ENCODE measurements at regions not wholly inside any gene's neighbourhood (a gene's known extent, or its start where the extent isn't known, plus 50 kb on each side); places are given as distances from the start of the nearest gene placed in this dataset.

DNA sequence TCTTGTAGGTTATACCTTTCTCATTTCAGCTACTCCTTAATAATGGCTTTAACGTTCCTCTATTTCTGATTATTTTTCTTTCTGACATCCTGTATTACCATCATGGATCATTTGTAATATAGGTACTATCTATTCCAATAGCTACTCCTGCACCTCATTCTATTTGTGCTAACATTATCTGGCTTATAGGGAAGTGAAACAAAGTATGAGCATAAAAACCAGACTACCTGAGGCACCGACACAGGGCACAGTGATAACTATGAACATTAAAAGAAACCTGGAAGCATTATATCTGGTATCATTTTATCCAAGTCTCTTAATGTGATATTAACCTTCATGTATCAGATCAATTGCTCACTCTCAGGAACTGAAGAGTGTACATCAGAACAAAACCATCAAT is 407.3 kb downstream of the DMRT2 start:
- ChIA-PET POLR2A (ENCODE audit: unreplicated experiment) (no interaction called here), CTCF (no interaction called here)
- Histone ChIP-seq H4K20me1 (ENCODE audit: low read length) (no peaks in the 10 kb centered on the region), H3K79me2 (ENCODE audit: low read length) (no peaks in the 10 kb centered on the region), H3K27ac (ENCODE audit: low read length) (no peak overlapping the region), H3K27me3 (ENCODE audit: low read length) (no peaks in the 10 kb centered on the region), H3F3A (ENCODE audit: low read length, unreplicated experiment) (no peaks in the 10 kb centered on the region), H3K4me1 (ENCODE audit: insufficient read depth, low read length) (peaks cover 11% of the 10 kb centered on the region), H2AFZ (ENCODE audit: low read length) (no peak overlapping the region), H3K4me3 (ENCODE audit: low read length) (no peak overlapping the region), H3K9me3 (ENCODE audit: low read length) (no peaks in the 10 kb centered on the region), H3K9me2 (replicated peaks; ENCODE audit: low read length) (no peaks in the 10 kb centered on the region), H3K36me3 (ENCODE audit: low read depth, low read length) (no peaks in the 10 kb centered on the region), H3K4me2 (ENCODE audit: low read length) (no peak overlapping the region), H3K9ac (ENCODE audit: low read length) (no peak overlapping the region)
- BruUV-seq (replicated peaks) = no TSS peak
- DNase-seq (no peak), ATAC-seq (no peak)
- intact Hi-C loops (cut with micrococcal nuclease) = no loop called here
- TF ChIP-seq EZH2phosphoT487 (IDR thresholded peaks at IDR 0.05; ENCODE audit: borderline replicate concordance, low read length) = no peak
- TF ChIP-seq EZH2 (IDR thresholded peaks at IDR 0.05; ENCODE audit: low read length, unreplicated experiment) = no peak
- TF ChIP-seq, protein P1, sequence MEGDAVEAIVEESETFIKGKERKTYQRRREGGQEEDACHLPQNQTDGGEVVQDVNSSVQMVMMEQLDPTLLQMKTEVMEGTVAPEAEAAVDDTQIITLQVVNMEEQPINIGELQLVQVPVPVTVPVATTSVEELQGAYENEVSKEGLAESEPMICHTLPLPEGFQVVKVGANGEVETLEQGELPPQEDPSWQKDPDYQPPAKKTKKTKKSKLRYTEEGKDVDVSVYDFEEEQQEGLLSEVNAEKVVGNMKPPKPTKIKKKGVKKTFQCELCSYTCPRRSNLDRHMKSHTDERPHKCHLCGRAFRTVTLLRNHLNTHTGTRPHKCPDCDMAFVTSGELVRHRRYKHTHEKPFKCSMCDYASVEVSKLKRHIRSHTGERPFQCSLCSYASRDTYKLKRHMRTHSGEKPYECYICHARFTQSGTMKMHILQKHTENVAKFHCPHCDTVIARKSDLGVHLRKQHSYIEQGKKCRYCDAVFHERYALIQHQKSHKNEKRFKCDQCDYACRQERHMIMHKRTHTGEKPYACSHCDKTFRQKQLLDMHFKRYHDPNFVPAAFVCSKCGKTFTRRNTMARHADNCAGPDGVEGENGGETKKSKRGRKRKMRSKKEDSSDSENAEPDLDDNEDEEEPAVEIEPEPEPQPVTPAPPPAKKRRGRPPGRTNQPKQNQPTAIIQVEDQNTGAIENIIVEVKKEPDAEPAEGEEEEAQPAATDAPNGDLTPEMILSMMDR (conservative IDR thresholded peaks at IDR 0.05; ENCODE audit: low read depth, low read length) = no peak

DNA sequence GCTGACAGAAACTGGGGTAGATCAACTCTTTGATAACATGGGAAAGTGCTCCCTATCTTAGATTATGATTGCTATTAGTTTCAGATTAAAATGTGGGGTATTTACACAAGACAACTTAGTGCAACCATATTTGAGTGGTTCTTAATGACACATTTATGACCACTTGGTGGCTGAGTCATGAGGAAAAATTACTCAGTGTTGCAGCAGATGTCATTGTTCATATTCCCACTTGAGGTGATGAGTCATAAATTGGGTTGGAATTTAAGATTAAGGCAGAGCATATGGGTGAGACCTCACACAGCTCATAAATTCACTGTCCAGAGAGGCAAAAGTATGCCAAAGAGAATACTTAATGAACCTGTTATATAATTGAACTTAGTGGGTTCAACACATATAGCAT is 408.3 kb downstream of the DMRT2 start:
- Histone ChIP-seq H3K4me2 (ENCODE audit: low read length) (peak overlapping the region; percentile 24; the same call in 1 of the 2 replicates), H3K27ac (ENCODE audit: low read length) (peak overlapping the region; percentile 52), H2AFZ (ENCODE audit: low read length) (no peak overlapping the region), H3K9ac (ENCODE audit: low read length) (no peak overlapping the region), H3K79me2 (ENCODE audit: low read length) (no peaks in the 10 kb centered on the region), H3K27me3 (ENCODE audit: low read length) (no peaks in the 10 kb centered on the region), H3K36me3 (ENCODE audit: low read depth, low read length) (no peaks in the 10 kb centered on the region), H3F3A (ENCODE audit: low read length, unreplicated experiment) (no peaks in the 10 kb centered on the region), H4K20me1 (ENCODE audit: low read length) (no peaks in the 10 kb centered on the region), H3K9me3 (ENCODE audit: low read length) (no peaks in the 10 kb centered on the region), H3K4me3 (ENCODE audit: low read length) (no peak overlapping the region), H3K4me1 (ENCODE audit: insufficient read depth, low read length) (peaks cover 19% of the 10 kb centered on the region), H3K9me2 (replicated peaks; ENCODE audit: low read length) (no peaks in the 10 kb centered on the region)
- POLR2A ChIA-PET (ENCODE audit: unreplicated experiment) = no interaction called here
- CTCF ChIA-PET = interaction anchor here (0.6 kb wide), 1 partner anchor 647 kb away, joined by 4 read pairs; no protein-coding TSS in a partner anchor
- peak; percentile 91 for DNase-seq
- no TSS peak for BruUV-seq (replicated peaks)
- peak; percentile 77 for ATAC-seq
- intact Hi-C loops (cut with micrococcal nuclease) = no loop called here
- TF ChIP-seq EZH2phosphoT487 (IDR thresholded peaks at IDR 0.05; ENCODE audit: borderline replicate concordance, low read length) = no peak
- TF ChIP-seq, protein P1 (conservative IDR thresholded peaks at IDR 0.05; ENCODE audit: low read depth, low read length) = no peak
- no peak for TF ChIP-seq EZH2 (IDR thresholded peaks at IDR 0.05; ENCODE audit: low read length, unreplicated experiment)

DNA sequence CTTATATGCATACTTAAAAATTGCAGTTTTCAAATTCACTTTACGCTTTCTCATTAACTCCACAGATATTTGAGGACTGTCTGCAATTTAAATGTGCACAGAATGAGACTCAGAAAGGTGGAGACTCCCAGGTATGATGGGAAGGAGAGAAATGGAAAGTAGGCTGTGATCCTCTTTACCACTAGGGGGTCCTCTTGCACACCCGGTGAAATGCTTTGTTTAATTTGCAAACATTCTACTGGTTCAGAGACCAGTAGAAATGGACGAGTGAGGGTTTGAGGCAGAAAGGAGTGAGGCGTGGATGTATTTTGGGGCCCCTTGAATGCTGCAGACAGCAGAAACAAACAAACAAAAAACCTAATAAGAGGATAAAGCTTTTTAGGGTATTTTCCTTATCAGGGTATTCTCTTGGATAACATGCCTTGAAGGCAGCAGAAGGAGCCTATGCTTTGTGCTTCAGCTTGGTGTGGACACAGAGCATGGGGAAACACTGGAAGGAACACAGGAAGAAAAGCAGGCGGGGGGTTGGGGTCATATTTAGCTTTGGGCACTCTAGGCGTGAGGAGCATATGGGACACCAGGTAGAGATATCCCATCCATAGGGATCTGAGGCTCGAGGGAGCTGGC is 410.1 kb downstream of the DMRT2 start:
- intact Hi-C loops (cut with micrococcal nuclease) = loop anchor here (2.0 to 5.0 kb wide), 2 partner anchors 147 to 161 kb away; no protein-coding TSS in a partner anchor
- POLR2A ChIA-PET (ENCODE audit: unreplicated experiment) = no interaction called here
- Histone ChIP-seq H4K20me1 (ENCODE audit: low read length) (no peaks in the 10 kb centered on the region), H3K9me3 (ENCODE audit: low read length) (no peaks in the 10 kb centered on the region), H3K4me1 (ENCODE audit: insufficient read depth, low read length) (peaks cover 19% of the 10 kb centered on the region), H3K27me3 (ENCODE audit: low read length) (peaks cover 3% of the 10 kb centered on the region; the same call in 1 of the 2 replicates), H3K36me3 (ENCODE audit: low read depth, low read length) (no peaks in the 10 kb centered on the region), H3K4me2 (ENCODE audit: low read length) (no peak overlapping the region), H3K4me3 (ENCODE audit: low read length) (no peak overlapping the region), H3K79me2 (ENCODE audit: low read length) (no peaks in the 10 kb centered on the region), H3K9ac (ENCODE audit: low read length) (no peak overlapping the region), H3K27ac (ENCODE audit: low read length) (no peak overlapping the region), H2AFZ (ENCODE audit: low read length) (no peak overlapping the region), H3K9me2 (replicated peaks; ENCODE audit: low read length) (no peaks in the 10 kb centered on the region), H3F3A (ENCODE audit: low read length, unreplicated experiment) (no peaks in the 10 kb centered on the region)
- no TSS peak for BruUV-seq (replicated peaks)
- DNase-seq (peak; percentile 47), ATAC-seq (no peak)
- TF ChIP-seq, protein P1 (conservative IDR thresholded peaks at IDR 0.05; ENCODE audit: low read depth, low read length) = peak; percentile 69
- no peak for TF ChIP-seq EZH2 (IDR thresholded peaks at IDR 0.05; ENCODE audit: low read length, unreplicated experiment)
- CTCF ChIA-PET = no interaction called here
